ENCODE measurements at regions not wholly inside any gene's neighbourhood (a gene's known extent, or its start where the extent isn't known, plus 50 kb on each side); places are given as distances from the start of the nearest gene placed in this dataset.

- DNase-seq (ENCODE audit: low spot score), result no peak
- Histone ChIP-seq H3K27ac (no peak overlapping the region), H3K4me3 (no peak overlapping the region)
- TF ChIP-seq CTCF (IDR thresholded peaks at IDR 0.05), result no peak
These were observed 142.0 kb downstream of the CCDC71L start for GRCh38 chr7:106518967-106519366.

GRCh38 chr7:106518239-106518638, 142.7 kb downstream of the CCDC71L start:
- TF ChIP-seq CTCF (IDR thresholded peaks at IDR 0.05), result no peak
- Histone ChIP-seq H3K4me3 (no peak overlapping the region), H3K27ac (no peak overlapping the region)
- no peak for DNase-seq (ENCODE audit: low spot score)

- DNase-seq (ENCODE audit: low spot score), result no peak
- H3K4me3 ChIP-seq, result no peak overlapping the region
- TF ChIP-seq CTCF (IDR thresholded peaks at IDR 0.05), result no peak
- H3K27ac ChIP-seq, result no peak overlapping the region
These were observed 143.4 kb downstream of the CCDC71L start for GRCh38 chr7:106517508-106517907.

- TF ChIP-seq CTCF (IDR thresholded peaks at IDR 0.05), result no peak
- no peak for DNase-seq (ENCODE audit: low spot score)
- H3K27ac ChIP-seq, result no peak overlapping the region
- H3K4me3 ChIP-seq, result no peak overlapping the region
These were observed 145.6 kb downstream of the CCDC71L start for GRCh38 chr7:106515321-106515720.

- H3K27ac ChIP-seq, result no peak overlapping the region
- no peak for TF ChIP-seq CTCF (IDR thresholded peaks at IDR 0.05)
- no peak overlapping the region for H3K4me3 ChIP-seq
These were observed 146.1 kb downstream of the CCDC71L start for GRCh38 chr7:106514881-106515280.

GRCh38 chr7:106512217-106512616, 148.7 kb downstream of the CCDC71L start:
- no peak overlapping the region for H3K27ac ChIP-seq
- no peak for DNase-seq (ENCODE audit: low spot score)
- TF ChIP-seq CTCF (IDR thresholded peaks at IDR 0.05), result no peak
- H3K4me3 ChIP-seq, result no peak overlapping the region

More at GRCh38 chr7:106514881-106515280, 146.1 kb downstream of the CCDC71L start:
- DNase-seq (ENCODE audit: low spot score), result no peak

GRCh38 chr7:106504645-106505044, 156.3 kb downstream of the CCDC71L start:
- DNase-seq (ENCODE audit: low spot score), result no peak
- no peak overlapping the region for H3K4me3 ChIP-seq
- H3K27ac ChIP-seq, result no peak overlapping the region
- no peak for TF ChIP-seq CTCF (IDR thresholded peaks at IDR 0.05)
